NCI-H146 (cell line): ENCODE measurements at regions not wholly inside any gene's neighbourhood (a gene's known extent, or its start where the extent isn't known, plus 50 kb on each side); places are given as distances from the start of the nearest gene placed in this dataset.
"Not testable (repeated sequence)": the region's sequence is repeated elsewhere in the genome, so short reads cannot be mapped to it uniquely, and the experiment has no call there.

Experiments used
- DNase-seq: peaks from one replicate; lab custom pipeline; 2025; lab: John Stamatoyannopoulos, UW

GRCh38 chr3:67957268-67957667 is 302.9 kb upstream of the SUCLG2 start:
- no peak for DNase-seq

DNA sequence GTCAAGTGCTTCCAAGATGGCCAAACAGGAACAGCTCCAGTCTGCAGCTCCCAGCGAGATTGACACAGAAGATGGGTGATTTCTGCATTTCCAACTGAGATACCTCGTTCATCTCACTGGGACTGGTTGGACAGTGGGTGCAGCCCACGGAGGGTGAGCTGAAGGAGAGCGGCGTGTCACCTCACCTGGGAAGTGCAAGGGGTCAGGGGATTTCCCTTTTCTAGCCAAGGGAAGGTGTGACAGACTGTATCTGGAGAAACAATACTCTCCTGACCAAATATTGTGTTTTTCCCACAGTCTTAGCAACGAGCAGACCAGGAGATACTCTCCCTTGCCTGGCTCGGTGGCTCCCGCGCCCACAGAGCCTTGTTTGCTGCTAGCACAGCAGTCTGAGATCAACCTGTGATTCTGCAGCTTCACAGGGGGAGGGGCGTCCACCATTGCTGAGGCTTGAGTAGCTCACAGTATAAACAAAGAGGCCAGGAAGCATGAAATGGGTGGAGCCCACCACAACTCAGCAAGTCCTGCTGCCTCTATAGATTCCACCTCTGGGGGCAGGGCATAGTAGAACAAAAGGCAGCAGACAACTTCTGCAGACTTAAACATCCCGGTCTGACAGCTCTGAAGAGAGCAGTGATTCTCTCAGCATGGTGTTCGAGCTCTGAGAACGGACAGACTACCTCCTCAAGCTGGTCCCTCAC is 293.5 kb upstream of the SUCLG2 start:
- peak; percentile 88 for DNase-seq

- no peak for DNase-seq
These were observed 292.0 kb upstream of the SUCLG2 start for GRCh38 chr3:67946436-67946835.

- DNase-seq: no peak
These were observed 289.1 kb upstream of the SUCLG2 start for GRCh38 chr3:67943546-67943945.

GRCh38 chr3:67941433-67942030 is 287.1 kb upstream of the SUCLG2 start:
- no peak for DNase-seq

GRCh38 chr3:67940210-67940952 is 286.0 kb upstream of the SUCLG2 start:
- DNase-seq: no peak

- DNase-seq: no peak
These were observed 283.2 kb upstream of the SUCLG2 start for GRCh38 chr3:67937498-67938118.

- not testable (repeated sequence) for DNase-seq
These were observed 276.0 kb upstream of the SUCLG2 start for GRCh38 chr3:67930394-67930793.

- DNase-seq: no peak
These were observed 269.4 kb upstream of the SUCLG2 start for GRCh38 chr3:67923796-67924195.

DNA sequence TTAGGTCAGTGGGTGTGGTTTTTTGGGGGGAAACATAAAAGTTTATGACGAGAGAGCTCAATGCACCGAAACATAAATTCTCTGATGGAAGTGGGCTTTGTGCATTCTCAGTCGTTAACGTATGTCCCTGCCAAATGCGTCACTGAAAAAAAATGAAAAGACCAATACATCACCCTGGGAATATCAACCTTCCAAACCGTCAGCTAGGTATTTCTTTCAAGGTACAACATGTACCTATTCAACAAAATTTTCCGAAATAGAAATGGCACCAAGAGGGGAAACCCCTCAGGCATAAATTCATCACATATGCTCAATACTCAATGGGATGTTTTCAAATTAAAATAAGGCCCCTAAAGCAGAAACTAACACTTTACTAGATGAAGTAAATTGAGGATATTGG is 266.6 kb upstream of the SUCLG2 start:
- no peak for DNase-seq

DNA sequence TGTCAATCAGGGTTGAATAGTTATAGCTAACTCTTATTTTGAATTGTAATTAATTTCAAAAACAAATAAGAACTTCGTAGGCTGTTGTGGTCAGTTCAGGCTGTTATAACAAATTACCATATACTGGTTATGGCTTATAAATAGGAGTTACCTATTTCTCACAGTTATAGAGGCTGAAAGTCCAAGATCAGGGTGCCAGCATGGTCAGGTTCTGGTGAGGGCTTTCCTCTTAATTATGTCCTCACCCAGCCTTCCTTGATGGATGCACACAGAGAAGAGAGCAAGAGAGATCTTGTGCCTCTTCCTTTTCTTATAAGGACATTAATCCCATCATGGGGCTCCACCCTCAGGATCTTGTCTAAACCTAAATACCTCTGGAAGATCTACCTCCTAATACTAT is 265.9 kb upstream of the SUCLG2 start:
- no peak for DNase-seq

DNA sequence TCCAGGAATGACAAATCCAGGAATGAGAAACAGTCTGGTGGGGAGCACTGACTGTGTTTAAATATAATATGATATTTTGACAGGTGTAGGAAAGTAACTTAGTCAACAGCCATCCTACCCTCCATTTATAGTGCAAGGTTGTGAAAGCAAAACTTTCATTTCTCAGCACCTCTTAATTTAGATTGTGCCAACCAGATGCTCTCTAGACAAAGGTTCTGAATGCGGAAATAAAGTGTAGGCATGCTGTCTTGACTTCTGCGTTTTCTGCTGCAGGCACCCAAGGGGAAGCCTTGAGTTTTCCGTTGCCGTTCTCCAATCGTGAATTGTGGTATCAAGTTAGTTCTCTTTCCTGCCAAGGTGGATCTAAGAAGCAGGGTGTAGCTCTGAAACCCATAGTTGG is 261.9 kb upstream of the SUCLG2 start:
- no peak for DNase-seq

DNA sequence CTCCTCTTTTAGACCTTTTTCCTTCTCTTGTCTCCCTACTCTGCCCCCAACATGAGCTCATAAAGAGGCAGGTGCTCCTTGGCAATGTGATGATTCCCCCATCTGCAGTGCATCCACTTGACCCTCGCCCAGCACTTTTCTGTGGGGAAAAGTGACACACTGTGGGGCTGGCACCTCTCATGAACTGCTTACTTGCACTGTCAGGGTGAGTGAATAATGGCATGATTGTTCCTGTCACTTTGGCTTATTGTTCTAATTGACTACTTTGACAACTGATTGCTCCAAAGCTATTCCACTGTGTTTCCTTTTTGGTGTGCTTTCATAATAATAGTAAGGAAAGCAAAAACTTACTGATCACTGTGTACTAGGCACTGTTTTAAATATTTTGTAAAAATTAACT is 253.3 kb upstream of the SUCLG2 start:
- DNase-seq: no peak

- no peak for DNase-seq
These were observed 251.8 kb upstream of the SUCLG2 start for GRCh38 chr3:67906261-67906660.

DNA sequence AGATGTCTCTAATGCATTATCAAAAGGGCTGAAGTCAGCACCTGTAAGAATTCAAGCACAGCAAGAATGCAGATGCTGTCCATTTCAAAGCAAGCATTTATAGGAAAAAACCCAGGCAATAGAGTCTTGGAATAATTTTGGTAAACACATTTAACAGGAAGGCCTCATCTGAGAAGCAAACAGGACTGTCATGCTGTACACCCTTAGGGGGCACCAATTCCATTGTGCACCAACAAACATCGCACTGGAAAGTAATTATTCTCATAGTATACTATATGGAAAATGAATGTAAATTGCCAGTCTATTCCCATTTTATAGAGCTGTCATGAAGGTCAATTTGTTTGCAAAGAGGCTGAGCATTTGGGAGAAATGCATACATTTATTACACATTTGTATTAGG is 247.3 kb upstream of the SUCLG2 start:
- DNase-seq: peak; percentile 44

GRCh38 chr3:67898916-67899315 is 244.5 kb upstream of the SUCLG2 start:
- DNase-seq: no peak

DNA sequence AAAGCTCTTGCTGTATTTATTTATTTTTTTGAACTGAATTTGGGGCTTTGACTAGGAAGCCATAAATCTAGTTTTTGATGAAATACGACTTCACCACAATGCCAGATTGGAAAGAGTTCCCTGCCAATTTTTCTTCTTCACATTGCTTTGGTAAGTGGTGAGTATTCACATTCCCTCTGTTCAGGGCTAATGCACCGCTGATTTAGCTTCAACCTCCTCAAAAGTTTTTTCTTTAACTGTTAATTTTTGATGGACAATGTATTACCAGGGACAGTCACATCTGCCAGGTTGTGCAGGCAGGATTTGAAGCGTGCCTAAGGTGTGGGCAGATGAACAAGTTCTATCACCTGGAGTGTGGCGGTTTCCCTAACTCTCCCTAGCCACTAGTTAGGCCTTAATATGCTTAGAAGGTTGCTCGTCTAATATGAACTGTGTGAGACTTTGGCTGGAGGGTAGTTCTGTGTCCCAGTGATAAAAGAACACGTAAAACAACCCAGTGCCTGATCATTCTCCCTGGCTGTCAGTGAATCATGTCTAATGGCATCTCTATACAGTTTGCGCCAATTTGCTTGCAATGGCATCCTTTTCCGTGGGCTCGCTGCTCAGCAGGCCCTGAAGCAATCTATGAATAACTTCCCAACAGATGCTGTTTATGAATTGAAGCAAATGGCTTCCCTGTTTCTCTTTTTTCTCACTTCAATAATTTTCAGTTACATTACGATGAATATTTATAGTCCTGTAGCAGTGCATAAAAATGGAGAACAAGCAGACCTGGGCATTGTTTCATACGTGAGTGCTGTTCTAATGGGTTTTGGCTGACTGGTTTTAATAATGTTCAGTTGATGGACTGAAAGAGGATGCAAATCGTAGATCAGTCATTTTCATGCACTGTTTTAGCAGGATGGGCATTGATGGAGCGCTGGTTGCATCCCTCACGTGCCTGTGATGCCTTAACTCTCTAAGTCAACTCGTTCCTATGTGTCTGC is 243.2 kb upstream of the SUCLG2 start:
- DNase-seq: no peak

- DNase-seq: no peak
These were observed 241.7 kb upstream of the SUCLG2 start for GRCh38 chr3:67896130-67896529.

DNA sequence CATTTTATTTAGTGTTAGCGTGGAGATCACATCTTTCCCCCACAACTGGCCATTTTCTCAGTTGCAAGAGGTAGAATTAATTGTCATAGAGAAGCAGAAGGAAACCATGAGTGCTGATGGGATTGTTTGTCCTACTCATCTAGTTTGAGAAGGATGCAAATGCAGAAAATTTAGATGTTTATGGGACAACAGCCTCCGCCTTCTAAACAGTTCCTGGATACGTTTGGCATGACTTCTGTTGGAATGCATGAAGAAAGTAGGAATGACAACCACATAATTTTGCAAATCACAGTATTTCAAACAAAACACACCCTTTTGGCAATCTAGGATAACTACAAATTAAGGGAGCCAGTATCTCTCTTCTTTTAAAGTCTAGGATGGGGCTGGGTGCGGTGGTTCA is 240.1 kb upstream of the SUCLG2 start:
- DNase-seq: no peak

- DNase-seq: no peak
These were observed 229.9 kb upstream of the SUCLG2 start for GRCh38 chr3:67884345-67884744.

GRCh38 chr3:67883766-67884165 is 229.4 kb upstream of the SUCLG2 start:
- DNase-seq: no peak

GRCh38 chr3:67882981-67883380 is 228.6 kb upstream of the SUCLG2 start:
- DNase-seq: no peak
